Epidermal melanocyte (primary cell): ENCODE measurements at regions not wholly inside any gene's neighbourhood (a gene's known extent, or its start where the extent isn't known, plus 50 kb on each side); places are given as distances from the start of the nearest gene placed in this dataset.
"Not testable (repeated sequence)": the region's sequence is repeated elsewhere in the genome, so short reads cannot be mapped to it uniquely, and the experiment has no call there.

Source experiments
- DNase-seq: peaks from one replicate; pipeline ENCODE4 v3.0.0; 2011; ENCODE audit warnings: low spot score; ENCODE audit not compliant: insufficient read length

DNA sequence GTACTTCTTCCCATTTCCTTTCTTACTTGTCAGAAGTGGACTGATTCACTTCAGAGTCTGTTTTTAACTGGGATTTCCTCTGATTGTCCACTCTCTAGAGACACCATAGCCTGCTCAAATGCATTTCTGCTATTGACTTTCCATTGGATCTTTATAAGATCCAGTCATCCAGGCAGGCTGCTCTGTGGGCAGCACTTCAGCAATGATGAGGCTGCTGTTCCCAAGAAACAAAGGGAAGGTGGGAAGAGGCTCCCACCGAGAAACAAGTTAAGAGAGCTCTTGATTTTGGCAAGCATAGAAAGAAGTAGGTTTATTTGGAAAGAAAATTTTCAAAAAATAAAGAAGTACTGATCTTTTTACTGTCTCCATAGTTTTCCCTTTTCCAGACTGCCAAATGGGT is 125.8 kb upstream of the STARD13 start:
- DNase-seq, result no peak

DNA sequence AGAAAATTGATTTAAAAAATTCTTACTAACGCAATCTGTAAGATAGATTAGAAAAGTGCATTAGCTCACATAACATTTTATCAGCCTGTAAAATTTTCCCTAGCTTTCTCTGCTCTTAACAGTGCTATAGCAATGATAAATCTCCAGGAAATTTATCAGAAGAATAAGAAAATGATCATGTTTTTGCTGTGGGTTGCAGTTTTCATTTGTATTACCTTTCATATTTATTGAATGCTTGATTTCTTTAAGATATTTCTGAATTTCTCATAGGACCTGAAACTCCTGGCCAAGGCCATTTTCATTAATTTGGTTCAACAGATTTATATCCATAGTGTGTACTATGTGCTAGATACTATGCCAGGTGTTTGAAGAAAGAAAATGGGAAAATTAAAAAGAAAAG is 130.3 kb upstream of the STARD13 start:
- DNase-seq, result no peak

DNA sequence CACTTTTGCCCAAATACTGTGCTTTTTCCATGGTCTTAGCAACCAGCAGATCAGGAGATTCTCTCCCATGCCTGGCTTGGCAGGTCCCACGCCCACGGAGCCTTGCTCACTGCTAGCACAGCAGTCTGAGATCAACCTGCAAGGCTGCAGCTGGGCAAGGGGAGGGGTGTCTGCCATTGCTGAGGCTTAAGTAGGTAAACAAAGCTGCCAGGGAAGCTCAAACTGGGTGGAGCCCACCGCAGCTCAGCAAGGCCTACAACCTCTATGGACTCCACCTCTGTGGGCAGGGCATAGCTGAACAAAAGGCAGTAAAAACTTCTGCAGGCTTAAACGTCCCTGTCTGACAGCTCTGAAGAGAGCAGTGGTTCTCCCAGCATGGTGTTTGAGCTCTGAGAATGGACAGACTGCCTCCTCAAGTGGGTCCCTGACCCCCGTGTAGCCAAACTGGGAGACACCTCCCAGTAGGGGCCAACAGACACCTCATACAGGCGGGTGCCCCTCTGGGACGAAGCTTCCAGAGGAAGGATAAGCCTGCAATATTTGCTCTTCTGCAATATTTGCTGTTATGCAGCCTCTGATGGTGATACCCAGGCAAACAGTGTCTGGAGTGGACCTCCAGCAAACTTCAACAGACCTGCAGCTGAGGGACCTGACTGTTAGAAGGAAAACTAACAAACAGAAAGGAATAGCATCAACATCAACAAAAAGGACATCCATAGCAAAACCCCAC is 132.8 kb upstream of the STARD13 start:
- not testable (repeated sequence) for DNase-seq

DNA sequence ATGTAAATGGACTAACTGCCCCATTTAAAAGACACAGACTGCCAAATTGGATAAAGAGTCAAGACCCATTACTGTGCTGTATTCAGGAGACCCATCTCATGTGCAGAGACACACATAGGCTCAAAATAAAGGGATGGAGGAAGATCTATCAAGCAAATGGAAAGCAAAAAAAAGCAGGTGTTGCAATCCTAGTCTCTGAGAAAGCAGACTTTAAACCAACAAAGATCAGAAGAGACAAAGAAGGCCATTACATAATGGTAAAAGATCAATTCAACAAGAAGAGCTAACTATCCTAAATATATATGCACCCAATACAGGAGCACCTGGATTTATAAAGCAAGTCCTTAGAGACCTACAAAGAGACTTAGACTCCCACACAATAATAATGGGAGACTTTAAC is 134.6 kb upstream of the STARD13 start:
- DNase-seq, result not testable (repeated sequence)

DNA sequence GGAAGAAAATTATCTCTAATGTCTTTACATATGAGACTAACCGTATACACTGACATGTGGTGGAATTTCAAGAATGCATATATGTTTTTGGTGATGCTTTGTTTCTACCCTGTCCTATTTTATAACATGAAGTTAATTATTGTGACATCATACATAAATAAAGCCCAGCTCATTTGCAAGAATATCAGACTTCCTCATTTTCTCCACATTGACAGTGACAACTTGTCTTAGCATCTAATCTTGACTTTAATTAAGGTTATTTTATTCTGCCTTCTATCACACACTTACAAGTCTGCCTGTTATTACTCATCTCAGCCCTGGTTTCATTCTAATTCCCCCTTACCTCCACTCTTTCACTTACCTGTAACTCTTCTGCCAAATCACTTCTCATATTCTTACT is 140.6 kb upstream of the STARD13 start:
- no peak for DNase-seq

DNA sequence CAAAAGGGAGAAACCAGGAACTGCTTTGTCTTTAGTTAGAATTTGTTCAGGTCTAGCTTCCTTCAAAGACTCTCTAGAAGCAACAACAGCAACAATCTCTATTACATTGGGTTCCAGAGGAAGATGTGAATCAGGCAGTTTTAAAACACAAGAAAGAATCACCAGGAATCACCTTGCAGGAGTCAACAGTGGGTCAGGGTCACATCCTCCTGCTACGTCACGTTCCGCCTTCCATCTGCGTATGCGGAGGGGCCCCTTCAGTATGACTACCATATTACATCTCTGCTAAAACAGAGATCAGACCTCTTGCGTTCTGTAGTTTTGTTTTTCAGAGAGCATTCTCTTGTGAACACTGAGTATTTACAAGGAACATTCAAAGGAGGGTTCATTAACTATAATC is 147.8 kb upstream of the STARD13 start:
- no peak for DNase-seq

DNA sequence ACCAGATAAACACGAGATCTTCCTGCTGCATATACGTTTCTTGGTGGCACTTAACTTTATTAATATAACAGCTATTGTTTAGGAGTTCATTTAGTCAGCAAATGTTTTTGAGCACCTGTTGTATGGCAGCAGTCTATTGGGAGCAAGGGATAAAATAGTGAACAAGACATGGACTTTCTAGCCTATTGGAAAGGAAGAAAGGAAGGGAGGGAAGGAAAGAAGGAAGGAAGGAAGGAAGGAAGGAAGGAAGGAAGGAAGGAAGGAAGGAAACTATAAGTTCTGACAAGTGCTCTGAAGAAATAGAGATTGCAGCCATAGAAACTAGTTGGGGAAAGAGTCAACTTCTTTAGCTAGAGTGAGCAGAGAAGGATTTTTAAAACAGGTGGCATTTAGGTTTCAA is 149.1 kb upstream of the STARD13 start:
- DNase-seq, result no peak

DNA sequence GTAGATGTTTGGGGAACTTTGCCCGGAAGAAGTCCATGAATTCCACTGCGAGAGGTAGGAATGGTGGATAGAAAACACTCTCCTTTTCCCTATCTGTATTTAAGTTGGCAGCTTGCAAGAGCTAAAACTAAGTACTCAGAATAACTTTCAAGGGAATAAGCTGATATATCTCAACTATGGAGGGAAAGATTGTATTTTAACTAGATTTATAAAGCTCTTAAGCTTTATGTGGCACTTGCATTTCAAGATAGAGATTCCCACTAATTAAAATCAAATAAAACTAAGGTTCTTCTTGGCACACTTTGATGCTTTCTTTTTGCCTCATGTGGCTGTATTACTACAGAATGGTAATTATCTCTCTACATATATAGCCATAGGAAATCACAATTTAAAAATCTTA is 149.7 kb upstream of the STARD13 start:
- no peak for DNase-seq

DNA sequence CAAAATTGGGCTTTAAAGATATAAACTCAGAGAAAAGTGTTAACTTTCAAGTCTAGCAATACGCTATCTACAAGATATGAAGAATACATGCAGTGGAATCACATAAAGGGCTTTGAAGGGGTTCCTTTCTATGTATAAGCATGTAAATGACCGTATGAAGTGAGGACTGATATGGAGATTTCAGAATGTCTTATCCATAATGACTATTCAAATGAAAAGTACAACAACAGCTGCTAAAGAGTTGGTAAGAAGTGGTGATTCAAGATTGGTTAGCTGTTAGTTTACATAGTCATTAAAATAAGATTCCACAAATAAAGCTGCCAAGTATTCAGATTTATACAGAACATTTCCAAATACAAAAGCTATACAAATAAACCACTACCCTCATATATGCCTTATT is 153.4 kb upstream of the STARD13 start:
- no peak for DNase-seq

DNA sequence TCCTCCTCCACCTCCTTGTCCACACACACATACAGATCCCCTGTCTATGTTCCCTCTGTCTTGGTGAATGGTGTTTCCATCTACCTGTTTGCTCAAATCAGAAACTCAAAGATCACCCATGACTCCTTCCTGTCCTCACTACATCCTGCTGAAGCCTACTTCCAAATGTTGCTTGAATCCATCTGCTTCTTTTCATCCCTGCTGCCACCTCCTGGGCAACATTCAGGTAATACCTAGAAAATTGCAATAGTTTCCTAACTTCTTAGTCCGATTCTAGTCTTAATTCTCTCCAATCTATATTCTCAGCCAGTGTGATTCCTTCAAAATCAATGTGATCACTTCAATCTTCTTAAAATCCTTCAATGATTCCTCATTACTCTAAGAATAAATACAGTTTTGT is 155.5 kb upstream of the STARD13 start:
- DNase-seq, result no peak

DNA sequence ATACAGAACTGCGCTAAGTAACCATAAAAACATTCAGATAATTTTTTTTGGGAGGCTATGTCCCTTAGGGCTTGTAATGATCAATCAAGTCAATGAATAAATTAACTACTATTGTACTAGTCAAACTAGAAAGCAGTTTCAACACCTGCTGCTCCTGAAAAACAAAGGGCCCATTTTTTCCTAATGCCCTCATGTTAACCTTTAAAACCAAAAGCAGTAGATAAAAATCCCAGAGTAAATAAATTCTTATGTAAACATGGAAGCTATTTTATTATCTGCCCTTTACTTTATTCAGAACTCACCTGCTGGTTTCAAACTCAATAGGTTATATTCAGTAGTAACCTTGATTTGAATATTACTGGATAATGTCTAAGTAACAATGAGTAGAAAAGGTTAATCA is 159.5 kb upstream of the STARD13 start:
- no peak for DNase-seq

DNA sequence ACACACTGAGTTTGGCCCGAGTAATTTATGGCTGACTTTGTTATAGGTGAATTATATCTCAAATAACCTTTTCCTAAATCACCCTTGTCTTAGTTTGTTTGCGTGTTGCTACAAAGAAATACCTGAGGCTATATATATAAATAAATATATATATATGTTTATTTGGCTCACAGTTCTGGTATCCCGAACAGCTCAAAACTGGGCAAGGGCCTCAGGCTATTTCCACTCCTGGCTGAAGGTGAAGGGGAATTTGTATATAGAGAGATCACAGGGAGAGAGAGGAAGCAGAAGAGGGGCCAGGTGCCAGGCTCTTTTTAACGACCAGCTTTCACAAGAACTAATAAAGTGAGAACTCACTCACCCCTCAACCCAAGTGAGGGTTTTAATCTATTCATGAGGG is 159.9 kb upstream of the STARD13 start:
- DNase-seq, result no peak

DNA sequence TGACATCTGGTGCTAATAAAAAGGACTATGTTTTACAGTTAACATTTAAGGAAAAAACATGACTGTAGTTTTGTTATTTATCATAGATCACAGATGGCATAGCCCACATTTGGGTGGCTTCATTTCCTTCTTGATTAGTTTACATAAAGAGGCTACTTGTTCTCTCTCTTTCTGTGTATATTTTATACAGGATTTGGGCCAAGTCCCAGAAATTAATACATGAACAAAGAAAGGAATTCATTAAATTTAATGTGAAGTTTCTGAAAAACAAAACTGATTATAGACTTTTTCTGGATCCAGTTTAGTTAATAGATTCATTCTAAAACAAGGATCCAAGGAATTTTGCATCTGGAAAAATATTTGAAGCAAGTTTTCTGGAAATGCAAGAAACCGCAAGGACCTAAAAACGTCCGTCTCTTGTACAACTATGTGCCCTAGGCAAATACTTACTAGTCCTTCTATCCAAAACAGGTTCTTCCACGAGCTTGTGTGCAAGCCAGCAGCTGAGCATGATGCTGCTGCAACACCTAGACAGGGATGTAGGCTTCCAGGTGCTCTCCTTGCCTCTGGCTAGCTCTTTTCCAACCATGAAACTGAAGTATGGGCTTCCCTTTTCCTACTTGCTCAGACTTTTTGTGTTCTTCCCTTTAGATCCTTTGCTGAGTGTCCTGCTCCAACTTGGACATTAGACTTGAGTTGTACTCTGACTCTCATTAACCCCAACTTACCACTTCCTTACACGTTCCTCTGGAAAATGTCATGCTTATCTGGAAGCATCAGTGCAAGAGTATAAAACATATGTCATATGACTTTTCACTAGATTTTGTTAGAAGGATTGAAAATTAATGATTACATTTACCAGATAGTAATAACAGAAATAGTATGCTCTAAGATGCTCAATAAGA is 161.5 kb upstream of the STARD13 start:
- DNase-seq, result peak; percentile 48

DNA sequence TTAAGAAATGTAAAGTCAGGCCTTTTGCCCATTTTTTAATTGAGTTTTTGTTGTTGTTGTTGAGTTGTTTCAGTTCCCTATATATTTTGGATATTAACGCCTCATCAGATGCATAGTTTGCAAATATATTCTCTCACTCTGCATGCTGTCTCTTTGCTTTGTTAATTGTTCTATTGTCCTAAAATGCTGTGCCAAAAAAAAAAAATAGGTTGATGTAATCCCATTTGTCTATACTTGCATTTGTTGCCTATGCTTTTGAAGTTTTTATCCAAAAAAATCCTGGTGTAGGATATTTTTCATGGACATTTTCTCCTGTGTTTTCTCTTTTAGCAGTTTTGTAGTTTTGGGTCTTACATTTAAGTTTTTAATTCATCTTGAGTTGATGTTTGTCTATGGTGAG is 163.3 kb upstream of the STARD13 start:
- no peak for DNase-seq

DNA sequence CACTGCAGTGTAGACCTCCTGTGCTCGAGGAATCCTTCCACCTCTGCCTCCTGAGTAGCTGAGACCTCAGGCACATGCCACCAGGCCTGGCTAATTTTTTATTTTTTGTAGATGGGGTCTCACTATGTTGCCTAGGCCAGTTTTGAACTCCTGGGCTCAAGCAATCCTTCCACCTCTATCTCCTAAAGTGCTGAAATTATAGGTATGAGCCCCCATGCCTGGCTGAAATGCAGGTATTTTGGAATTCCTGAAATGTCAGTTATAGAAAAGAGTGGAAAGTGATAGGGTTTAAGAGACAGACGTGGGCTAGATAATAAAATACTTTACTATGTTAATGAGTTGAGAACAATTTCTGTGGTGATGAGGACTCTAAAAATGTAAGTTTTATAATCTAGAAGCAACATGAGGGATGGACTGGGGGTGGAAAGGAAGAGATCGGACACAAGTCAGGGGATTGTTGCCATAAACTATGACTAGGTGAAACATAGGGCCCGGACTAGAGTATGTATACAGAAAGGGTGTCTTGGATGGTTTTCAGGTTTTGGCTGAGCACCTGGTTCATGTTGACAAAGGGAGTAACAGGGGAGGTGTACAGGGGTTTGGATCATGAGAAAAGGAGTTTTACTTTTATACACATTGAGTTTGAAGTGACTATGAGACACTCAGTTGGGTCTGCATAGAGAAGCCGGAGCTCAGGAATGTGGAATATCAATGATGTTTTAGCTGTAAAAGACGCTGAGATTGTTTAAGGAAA is 165.6 kb upstream of the STARD13 start:
- DNase-seq, result no peak

DNA sequence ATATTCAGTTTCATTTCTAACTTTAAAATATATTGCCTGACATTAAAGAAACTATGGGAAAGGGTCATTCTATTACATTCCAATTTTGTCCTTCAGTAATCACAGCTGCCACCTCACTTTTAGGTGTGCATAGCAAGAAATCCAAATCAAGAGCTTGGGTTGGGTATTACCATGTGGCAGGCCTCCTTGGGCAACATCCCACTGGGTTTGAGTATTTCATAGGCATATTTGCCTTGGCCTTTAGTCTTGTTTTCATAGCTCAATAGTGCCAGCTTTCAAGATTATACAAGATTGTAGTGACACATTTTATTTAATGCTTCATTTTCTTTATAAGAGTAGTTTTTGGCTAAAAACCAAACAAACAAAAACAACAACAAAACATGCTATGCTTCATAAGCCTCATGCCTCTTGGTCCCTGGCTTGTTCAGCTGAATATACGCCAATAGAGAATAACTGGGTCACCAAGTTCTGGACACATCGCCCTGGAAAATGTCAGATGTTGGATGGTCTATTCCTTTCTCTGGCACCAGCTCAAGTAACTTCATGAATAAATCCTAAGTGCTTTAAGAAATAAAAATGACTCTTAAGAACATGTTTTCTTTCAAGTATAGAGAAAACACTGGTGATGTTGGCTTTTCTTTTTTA is 167.4 kb upstream of the STARD13 start:
- no peak for DNase-seq

DNA sequence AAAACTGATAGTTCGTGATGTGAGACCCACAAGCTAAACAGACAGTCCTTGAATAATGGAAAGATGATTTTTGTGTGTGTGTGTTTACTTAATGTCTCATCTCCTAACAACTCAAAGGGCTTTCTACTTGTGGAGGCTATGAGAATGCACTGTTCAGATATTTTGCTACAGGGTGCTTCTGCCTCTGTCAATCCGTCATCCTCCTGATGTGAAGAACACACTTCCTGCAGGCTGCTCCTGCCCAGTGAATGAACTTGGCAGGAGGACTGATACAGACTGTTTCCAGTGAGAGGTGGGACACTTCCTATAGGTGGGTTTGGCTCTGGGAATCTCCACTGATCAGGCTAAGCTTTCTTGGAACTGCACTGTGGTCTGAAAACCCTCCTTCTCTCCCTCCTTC is 168.4 kb upstream of the STARD13 start:
- no peak for DNase-seq

DNA sequence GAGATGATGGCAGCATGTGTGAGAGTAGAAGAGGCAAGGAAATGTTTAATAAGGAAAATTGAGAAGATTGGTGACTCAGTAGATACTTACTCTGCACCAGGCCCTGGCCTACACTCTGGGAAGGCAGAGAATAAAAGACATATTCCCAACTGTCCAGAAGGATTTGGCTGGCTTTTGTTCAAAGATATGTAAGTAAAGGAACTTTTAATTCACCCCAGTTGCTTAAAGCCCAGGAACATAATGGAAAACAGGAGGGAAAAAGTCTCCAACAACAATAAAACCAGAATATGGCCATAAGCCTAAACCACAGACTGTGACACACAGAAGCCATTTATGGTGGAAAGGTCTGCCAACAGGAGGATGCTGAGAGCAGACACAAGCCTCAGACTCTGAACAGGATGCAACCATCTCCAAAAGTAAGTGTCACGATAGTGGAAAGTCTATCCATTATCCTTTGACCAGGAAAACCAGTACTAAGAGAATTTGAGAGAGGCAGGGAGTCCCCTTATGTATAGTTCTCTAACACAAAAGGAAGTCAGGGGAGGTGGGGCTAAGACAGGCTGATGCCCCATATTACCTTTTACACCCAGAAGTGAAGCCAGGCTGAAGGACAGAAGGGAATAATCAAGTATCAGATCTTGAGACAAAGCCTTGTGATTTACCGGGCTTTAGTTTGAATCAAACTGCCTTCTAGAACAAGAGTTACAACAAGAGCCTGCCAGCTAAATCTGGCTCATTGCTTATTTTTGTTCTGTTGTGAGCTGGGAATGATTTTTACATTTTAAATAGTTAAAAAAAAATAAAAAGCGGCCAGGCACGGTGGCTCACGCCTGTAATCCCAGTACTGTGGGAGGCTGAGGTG is 169.5 kb upstream of the STARD13 start:
- no peak for DNase-seq

DNA sequence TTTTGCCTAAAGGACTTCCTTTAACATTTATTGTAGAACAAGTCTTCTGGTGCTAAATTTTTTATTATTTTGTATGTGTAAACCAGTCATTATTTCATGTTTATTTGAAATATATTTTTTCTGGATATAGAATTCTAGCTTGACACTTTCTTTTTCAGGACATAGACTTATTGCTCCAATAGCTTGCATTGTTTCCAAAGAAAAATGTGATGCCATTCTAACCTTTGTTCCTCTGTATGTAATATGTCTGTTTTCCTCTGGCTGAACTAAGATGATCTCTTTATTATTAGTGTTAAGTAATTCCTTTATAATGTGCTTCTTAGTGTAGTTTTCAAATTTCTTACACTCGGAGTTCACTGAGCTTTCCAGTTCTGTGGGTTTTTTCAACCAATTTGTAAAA is 174.1 kb upstream of the STARD13 start:
- DNase-seq, result no peak

DNA sequence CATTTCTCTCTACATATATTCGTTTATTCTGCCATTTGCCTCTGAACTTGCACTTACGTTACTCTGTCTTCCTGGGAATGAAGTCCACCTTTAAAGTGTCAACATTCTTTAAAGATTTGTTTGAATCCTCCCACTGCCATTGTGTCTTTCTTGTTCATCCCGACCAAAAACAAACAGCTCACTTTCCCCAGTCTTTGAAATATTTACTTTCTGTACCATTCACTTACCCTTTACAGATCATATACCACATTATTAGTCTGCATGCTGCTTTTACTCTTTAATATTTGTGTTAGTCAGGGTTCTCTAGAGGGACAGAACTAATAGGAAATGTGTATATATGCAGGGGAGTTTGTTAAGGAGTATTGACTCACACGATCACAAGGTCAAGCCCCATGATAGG is 176.6 kb upstream of the STARD13 start:
- no peak for DNase-seq

DNA sequence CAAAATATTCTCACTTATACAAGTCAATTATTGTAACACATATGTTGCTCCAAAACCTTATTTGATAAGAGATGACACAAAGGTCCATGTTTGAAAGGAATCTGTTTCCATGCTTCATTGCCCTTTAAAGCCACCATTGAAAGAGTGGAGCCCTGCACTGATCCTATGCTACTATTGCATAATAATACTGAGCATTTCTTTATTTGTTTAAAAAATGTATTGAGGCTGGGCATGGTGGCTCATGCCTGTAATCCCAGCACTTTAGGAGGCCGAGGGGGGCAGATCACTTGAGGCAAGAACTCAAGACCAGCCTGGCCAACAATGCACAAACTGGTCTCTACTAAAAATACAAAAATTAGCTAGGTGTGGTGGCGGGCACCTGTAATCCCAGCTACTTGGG is 178.8 kb upstream of the STARD13 start:
- no peak for DNase-seq
